ENCODE measurements at regions not wholly inside any gene's neighbourhood (a gene's known extent, or its start where the extent isn't known, plus 50 kb on each side); places are given as distances from the start of the nearest gene placed in this dataset.

DNA sequence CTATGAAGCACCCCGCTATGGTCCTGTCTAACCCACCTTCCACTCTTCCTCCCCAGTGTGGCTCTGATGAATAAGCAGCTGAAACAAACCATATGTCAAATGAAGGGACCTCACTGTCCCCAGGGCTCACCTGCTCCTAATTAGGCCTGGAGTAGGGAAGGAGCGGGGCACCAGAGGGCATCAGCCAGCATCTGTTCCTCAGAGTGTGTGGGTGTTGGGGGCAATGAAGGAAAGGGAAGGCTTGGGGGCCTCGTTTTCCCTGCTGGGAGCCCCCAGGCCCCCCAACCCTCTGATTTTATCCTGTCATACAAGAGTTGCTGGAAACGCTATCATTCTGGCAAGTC is 274.7 kb downstream of the HAUS1 start:
- TF ChIP-seq, protein P1, sequence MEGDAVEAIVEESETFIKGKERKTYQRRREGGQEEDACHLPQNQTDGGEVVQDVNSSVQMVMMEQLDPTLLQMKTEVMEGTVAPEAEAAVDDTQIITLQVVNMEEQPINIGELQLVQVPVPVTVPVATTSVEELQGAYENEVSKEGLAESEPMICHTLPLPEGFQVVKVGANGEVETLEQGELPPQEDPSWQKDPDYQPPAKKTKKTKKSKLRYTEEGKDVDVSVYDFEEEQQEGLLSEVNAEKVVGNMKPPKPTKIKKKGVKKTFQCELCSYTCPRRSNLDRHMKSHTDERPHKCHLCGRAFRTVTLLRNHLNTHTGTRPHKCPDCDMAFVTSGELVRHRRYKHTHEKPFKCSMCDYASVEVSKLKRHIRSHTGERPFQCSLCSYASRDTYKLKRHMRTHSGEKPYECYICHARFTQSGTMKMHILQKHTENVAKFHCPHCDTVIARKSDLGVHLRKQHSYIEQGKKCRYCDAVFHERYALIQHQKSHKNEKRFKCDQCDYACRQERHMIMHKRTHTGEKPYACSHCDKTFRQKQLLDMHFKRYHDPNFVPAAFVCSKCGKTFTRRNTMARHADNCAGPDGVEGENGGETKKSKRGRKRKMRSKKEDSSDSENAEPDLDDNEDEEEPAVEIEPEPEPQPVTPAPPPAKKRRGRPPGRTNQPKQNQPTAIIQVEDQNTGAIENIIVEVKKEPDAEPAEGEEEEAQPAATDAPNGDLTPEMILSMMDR (IDR thresholded peaks at IDR 0.05; ENCODE audit: insufficient read depth, low read depth, low read length, missing control alignments), result no peak
- no peak overlapping the region for H3K4me3 ChIP-seq (ENCODE audit: low read depth, low read length)

DNA sequence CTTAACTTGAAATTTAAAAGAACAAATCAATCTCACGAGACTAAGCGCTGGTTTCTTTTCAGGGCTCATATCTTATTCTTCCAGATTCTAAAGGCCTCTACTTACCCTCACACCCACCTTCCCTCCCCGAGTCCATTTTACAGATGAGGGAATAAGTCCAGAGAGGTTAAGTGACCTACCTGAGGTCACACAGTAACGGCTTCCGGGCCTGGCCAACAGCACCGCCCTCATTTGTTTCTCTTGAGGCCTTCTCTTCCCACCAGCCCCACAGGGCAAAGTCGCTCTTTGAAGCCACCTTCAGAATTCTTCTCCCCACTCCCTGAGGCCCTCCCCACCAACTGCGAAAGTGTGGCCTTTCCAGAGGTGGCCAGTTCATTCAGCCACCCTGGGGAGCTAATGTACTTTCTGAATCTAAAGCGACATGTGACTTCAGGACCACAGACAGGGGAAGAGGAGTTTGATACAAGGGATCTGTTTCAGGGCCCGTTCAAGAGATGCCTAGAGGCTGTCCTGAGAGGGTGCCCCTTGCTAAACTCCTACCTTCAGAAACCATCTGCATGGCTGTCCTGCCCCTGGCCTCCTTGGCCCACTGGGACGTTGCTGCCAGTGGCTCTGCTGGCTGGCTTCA is 275.3 kb downstream of the HAUS1 start:
- H3K4me3 ChIP-seq (ENCODE audit: low read depth, low read length), result no peak overlapping the region
- TF ChIP-seq, protein P1 (IDR thresholded peaks at IDR 0.05; ENCODE audit: insufficient read depth, low read depth, low read length, missing control alignments), result no peak
- DNase-seq (ENCODE audit: low read depth), result no peak

More for the DNA sequence above, 274.7 kb downstream of the HAUS1 start:
- no peak for DNase-seq (ENCODE audit: low read depth)

DNA sequence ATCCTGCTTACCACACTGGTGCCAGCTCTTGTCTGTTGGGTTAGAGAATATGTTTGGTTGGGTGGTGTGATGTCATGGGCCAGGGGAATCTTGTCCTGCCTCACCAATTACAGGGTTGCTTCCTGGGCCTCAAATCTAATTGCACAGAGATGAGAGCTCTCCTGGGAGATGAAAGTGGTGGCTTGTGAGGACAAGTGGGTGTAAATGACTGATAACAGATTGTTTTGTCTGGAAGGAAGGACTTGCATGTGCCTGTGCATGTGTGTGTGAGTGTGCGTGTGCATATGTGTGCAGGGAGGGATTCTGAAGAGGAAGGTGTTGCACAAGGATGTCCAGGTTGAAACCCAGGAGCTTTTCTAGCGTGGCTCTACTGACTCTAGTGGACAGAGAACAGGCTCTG is 271.9 kb downstream of the LOXHD1 start:
- no peak for DNase-seq (ENCODE audit: low read depth)
- H3K4me3 ChIP-seq (ENCODE audit: low read depth, low read length), result no peak overlapping the region
- TF ChIP-seq, protein P1 (IDR thresholded peaks at IDR 0.05; ENCODE audit: insufficient read depth, low read depth, low read length, missing control alignments), result no peak

DNA sequence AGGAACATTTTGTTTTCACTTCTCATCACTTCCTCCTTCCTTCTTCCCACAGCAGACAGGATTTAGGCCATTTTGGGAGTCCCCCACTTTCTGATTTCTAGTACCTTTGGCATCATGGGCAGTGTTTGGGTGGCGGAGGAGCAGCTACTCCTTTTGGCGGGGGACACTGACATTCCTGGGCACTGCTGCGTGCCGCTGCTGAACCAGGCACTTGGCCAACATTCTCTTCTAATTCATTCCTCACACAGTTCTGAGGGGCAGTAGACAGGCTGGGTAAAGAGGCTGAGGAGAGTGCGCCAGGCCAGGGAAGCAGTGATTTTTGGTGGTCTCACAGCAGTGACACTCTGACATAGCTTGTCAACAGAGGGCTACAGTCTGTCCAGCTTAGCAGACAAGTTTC is 270.2 kb downstream of the LOXHD1 start:
- H3K4me3 ChIP-seq (ENCODE audit: low read depth, low read length), result no peak overlapping the region
- TF ChIP-seq, protein P1 (IDR thresholded peaks at IDR 0.05; ENCODE audit: insufficient read depth, low read depth, low read length, missing control alignments), result no peak
- DNase-seq (ENCODE audit: low read depth), result no peak

DNA sequence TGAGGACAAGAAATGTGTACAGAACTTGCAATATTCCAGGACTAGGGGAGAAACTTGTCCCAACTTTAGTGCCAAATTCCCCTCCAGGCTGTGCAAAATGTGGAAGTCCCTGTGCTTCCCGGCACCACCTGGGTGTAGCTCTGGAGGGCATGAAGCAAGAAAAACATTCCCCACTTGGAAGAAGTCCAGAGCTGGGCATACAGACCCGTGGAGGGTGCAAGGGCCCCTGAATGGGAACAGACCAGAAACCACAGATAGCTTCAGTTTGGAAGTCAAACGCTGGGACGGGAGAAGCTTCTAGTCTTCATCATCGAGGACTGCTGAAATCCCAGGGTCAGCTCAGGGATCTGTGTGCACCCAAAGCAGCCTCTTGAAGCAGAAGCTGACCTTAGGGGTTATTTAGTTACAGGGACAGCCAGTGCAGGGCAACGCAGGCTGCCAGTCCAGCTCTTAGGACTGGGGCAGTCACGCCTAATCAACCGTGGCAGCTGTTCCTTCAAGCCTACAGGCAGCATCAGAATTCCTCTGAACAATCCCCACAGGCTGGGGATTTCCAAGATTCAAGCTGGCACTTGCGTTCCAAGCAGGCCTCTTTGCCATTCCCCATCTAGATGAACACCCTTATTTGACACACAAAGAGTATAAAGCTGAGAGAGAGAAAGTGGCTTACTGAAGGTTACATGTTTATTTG is 269.4 kb downstream of the LOXHD1 start:
- DNase-seq (ENCODE audit: low read depth), result no peak
- no peak overlapping the region for H3K4me3 ChIP-seq (ENCODE audit: low read depth, low read length)
- TF ChIP-seq, protein P1 (IDR thresholded peaks at IDR 0.05; ENCODE audit: insufficient read depth, low read depth, low read length, missing control alignments), result no peak

DNA sequence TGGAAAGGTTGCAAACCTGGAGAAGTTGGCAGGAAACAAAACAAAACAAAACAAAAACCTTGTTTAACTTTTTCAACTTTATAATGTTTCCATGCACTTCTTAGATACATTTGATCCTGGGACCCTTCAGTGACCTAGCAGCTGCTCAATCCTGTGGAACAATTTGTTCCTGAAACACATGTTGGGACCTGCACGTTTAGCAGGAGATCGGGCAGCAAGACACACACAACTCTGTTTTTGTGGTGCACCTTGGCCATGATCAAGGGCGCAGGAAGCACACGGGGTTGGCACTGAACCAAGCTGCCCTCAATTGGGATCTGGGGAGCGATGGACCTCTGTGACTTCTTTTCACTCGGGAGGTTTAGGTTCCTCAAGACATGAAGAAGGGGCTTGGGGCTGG is 268.7 kb downstream of the LOXHD1 start:
- no peak for DNase-seq (ENCODE audit: low read depth)
- H3K4me3 ChIP-seq (ENCODE audit: low read depth, low read length), result no peak overlapping the region
- TF ChIP-seq, protein P1 (IDR thresholded peaks at IDR 0.05; ENCODE audit: insufficient read depth, low read depth, low read length, missing control alignments), result no peak

DNA sequence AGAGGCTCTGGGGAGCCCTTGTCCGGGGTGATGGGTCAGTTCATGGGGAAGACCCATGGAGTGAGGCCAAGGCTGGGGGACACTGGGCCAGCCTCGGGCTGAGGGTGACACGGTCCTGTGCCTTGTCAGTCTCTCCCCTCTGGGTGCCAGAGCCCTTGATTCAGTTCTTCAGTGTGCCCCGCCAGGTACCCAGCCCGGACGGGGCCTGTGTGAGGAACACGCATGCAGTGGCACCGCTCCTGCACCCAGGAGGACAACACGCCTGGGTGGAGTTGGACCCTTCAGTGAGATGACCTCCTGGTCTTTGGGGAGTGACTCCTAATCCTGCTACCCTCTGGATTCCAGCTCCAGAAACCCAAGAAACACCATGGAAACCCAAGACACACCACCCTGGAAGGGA is 264.4 kb downstream of the LOXHD1 start:
- no peak overlapping the region for H3K4me3 ChIP-seq (ENCODE audit: low read depth, low read length)
- no peak for DNase-seq (ENCODE audit: low read depth)
- TF ChIP-seq, protein P1 (IDR thresholded peaks at IDR 0.05; ENCODE audit: insufficient read depth, low read depth, low read length, missing control alignments), result no peak
